DMS 273 (cell line): ENCODE measurements at regions not wholly inside any gene's neighbourhood (a gene's known extent, or its start where the extent isn't known, plus 50 kb on each side); places are given as distances from the start of the nearest gene placed in this dataset.

Experiments used
- DNase-seq: peaks from one replicate; lab custom pipeline; 2025; ENCODE audit not compliant: unreplicated experiment; lab: John Stamatoyannopoulos, UW

DNA sequence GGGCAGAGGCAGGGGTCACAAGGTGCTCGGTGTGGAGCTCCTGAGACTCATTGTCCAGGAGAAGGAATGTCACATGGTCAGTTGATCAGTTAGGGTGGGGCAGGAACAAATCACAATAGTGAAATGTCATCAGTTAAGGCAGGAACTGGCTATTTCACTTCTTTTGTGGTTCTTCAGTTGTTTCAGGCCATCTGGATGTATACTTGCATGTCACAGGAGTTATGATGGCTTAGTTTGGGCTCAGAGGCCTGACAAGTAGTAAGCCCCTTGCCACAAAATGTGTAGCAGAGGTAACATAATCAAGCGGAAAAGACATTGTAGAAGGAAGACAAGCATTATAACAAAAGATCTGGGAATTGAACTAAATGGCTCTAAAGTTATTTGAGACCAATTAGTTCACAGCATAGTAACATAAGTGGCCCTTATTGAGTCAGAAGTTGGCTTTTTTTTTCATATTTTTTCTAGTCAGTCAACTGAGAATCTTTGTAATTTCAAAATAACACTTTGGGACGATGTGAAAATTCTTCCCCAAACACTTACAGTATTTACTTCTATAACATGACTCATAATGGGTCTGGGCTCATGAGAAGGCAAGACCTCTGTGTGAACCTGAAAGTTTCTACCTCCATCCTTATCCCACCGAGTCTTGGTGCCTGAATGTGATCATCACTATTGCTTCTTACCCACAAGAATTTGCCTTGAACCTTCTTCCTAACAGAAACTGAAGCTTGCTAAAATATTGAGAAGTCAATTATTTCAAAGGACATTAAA lies 137.0 kb upstream of the DPT start:
- DNase-seq = no peak

DNA sequence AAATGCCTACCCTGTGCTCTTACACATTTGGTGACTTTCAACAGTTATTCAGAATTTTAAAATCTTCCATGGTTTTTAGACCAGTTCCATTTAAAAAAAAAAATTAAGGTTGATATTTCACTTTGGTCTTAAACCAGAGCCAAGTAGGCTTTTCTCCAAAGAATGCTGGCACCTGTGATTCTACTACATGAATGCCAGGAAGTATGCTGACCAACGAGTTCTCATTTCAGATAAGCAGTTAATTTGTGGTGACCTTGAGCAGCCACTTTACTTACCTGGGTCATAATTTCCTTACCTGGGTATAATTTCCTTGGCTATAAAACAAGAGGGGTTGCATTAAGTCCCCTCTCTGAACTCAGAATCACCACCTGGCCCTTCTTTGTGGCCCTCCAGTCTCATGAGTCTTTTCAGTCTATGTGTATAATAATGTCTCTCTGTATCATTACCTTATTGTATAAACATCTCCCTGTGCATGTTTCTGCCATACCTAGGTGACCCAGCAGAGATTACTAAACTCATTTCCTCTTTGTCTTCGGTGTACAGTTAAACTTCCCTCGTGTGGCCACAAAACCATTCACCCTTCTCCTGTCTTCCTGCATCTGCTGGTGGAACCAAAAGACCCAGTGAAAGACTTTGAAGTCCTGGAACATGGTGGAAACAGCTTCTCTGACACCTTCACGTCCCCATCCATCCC lies 139.1 kb upstream of the DPT start:
- no peak for DNase-seq

- no peak for DNase-seq
Measured at GRCh38 chr1:168871531-168871930, 142.5 kb upstream of the DPT start.

DNA sequence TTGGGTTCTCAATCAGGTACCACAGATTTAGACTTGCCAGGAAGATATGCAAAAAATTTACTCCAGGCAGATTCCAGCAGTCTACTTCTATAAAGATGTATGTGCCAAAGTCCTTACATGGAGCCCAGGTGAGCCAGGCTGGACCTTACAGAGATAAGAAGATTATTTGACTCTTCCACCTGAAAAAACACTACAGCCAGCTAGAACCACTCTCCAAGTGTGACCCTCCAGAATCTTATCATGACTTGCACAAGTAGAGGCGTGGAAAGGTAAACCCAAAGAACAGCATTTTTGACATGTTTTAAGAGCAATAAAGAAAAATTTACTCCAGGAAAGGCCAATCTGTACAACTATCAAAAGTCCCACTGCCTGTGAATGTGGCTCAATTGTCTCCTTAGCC lies 146.8 kb upstream of the DPT start:
- DNase-seq = no peak

DNA sequence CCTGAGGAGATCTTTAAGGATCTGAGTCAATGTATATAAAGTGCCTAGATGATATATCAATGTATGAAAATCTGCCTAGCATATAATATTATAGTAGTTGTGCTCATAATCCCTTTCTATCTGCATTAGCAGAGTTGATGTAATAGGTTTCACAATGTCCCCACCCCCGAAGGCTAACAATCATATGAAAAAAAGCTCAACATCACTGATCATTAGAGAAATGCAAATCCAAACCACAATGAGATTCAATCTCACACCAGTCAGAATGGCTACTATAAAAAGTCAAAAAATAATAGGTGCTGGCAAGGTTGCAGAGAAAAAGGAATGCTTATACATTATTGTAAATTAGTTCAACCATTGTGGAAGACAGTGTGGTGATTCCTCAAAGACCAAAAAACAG lies 147.8 kb upstream of the DPT start:
- no peak for DNase-seq

DNA sequence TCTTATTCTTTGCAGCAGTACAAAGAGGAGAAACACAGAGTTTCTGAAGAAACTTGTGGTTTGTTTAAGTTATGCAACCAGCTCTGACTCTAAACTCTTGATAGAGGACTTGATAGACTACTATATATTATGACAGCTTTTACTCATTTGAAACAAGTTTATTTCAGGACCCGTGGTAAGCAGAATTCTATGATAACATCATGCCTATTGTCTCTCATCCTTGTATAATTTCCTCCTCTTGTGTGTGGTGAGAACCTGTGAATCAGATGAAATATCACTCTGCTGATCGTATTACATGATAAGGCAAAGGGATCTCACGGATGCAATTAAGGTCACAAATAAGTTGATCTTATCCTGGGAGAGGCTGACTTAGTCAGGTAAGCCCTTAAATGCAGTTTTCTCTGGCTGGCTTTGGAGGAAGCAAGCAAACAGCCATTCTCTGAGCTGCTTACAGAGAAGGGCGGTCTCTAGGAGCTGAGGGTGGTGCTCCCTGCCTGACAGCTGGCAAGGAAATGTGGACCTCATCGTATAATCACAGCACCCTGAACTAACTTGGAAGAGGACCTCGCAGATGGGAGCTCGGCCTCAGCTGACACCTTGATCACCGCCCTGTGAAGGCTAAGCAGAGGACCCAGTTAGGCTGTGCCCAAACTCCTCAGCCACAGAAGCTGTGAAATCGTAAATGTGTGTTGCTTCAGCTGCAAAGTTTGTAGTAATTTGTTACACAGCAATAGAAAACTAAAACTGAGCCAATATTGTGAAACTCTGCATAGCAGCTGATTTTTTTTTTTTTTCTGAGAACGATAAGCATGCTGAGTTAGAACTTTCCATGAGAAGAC lies 151.1 kb upstream of the DPT start:
- DNase-seq = peak; percentile 17

GRCh38 chr1:168881656-168882260 lies 152.8 kb upstream of the DPT start:
- DNase-seq = no peak

- no peak for DNase-seq
Measured at GRCh38 chr1:168887381-168887780, 158.4 kb upstream of the DPT start.

DNA sequence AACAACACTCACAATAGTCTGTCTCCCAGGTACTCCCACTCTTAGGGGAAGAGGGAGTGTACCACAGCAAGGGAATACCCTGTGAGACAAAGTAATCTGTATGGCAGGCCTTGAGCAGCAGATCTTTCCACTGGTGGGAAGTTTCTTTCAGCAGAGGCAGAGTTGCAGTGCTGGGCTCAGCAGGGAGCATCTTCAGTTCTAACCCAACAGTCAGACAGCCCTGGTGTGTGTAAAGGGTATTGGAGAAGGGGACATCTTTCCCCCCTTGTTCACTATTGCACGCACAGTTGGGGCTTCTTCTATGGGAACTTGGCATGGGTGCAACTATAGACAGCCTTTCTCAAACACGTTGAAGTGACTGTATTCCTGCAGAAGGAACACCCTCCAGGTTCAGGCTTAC lies 159.4 kb upstream of the DPT start:
- no peak for DNase-seq

DNA sequence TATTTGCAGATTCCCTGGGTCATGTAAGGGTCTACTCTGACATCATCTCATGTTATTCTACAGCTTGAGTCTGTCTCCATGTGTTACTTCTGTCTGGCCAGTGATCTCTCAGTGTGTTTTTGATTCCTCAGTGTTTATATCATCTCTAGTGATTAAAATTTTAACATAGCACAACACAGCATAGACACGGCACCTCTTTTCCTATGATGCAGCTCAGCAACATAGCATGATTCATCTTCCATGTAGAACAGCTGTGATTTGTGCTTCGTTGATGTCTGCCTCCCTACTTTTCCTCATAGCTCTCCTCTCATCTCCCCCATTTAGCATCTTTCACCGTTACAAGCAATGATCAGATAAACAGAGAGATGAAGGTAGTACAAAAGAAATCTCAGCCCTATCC lies 163.9 kb upstream of the DPT start:
- no peak for DNase-seq

DNA sequence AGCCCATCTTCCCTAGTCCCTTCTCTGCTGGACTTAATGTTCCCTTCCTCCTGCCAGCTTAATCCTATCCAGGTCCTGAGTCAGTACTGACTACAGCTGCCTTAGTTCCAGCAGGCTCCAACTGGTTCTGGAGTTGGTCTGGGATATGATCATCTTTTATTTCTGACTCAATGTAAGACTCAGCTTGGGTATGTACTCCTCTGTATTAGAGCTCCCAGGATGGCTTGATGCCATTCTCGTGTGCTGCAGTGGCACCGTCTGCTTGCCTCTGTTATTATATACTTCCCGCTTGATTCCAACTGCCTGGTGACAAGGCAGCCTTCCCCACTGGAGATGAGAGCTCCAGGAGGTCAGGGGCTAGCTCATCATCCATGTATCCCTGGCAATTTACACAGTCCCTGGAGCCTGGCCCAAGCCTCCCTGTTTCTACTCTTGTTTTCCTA lies 164.4 kb upstream of the DPT start:
- no peak for DNase-seq

- no peak for DNase-seq
Measured at GRCh38 chr1:168894397-168894903, 165.4 kb upstream of the DPT start.

DNA sequence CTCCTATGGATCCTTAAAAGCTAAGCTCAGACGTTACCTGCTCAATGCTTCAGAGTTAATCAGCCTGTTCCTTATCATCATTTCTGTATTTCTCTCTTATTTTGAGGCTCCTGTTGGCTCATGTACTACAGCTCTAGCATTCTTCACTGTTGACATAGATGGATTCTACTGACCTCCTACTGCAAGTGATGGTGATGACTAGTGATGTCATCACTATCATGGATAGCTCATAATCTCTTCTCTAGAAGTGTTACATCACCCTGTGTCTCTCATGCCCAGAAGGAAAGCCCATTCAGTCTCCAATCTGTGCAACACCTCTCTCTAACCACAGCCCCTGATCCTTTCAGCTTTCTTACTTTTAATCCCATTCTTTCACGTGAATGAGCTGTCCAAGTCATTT lies 168.2 kb upstream of the DPT start:
- DNase-seq = no peak

DNA sequence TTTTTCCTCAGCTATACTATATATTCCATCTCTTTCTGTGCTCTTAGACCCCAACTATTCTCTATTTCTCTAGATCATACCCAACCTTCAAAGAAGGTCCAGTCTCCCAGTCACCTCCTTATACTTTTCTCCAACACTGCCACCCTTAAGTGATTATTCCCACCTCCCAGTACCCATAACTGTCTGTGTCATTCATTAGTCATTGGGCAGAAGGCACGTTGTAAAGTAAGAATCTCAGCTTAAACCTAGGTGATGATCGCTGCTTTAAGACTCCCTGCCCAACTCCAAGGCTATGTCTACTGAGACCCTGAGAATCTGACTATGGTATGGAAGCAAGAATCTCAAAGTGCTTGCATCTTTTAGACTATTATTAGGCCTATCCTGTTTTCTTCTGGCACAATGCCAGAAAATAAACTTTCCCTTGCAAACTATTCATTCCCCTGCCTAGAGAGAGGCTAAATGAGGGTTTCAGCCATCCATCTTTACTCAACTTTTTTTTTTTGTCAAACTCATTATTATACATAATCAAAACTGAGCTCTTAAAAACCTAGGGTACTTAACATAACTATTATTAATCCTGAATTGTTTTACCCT lies 174.3 kb upstream of the DPT start:
- DNase-seq = peak; percentile 3

- DNase-seq = no peak
Measured at GRCh38 chr1:168905633-168906032, 176.6 kb upstream of the DPT start.

DNA sequence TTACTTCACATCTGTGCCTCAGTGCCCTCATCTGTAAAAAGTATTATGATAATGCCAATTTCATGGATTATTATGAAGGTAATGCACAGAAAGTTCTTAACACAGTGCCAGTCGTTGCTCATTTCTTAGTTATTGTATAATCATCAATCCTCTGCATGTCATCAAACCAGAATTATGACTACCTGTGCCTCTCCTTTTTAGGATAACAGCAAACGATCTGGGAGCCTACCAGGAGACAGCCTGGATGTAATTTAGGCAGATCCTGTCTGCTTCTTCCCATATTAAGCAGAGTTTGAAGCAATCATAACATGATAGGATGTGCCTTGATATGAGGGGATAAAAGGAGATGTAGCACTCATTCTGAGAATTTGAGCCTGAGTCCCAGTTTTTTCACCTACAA lies 177.4 kb upstream of the DPT start:
- no peak for DNase-seq

GRCh38 chr1:168907053-168907452 lies 178.0 kb upstream of the DPT start:
- DNase-seq = no peak

DNA sequence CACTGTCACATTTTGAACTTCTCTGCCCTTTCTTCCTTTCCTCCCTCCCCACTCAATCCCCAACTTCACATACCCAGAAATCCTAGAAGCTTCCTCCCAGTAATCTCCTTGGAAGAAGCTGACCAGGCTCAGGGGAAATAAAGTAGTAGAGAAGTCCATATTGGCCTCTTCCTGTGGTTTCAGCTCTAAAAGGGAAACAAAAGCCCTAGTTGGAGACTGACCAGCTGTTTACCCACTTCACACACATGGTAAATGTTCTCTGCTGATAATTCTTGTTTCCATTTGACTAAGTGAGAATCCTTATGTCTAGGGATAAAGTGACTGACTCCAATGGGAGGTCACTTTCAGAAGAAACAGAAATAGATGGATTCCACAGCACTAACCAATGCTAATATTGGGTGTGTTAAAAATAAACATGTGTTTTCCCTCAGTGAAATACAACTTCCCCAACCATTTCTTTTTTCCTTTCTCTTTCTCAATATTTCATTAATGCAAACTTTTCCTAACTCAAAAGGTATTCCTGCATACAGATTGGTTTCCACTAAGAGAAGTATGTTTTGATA lies 178.9 kb upstream of the DPT start:
- no peak for DNase-seq

DNA sequence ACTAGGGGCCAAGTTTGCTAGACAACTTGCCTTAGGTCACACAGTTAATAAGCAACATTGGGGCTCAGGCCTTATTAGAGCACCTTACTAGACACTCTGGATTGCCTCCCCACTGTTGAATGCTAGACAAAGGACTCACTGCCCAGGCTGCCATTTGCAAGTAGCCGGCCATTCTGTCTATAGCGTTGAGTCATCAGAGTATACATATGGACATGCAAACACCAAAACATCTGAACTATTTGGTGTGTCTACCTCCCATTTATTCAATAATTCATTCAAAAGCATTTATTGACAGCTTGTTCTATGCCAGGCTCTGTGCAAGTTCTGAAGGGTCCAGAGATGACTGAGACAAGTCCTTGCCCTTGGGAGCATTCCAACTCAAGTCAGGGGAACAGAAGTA lies 181.4 kb upstream of the DPT start:
- no peak for DNase-seq

DNA sequence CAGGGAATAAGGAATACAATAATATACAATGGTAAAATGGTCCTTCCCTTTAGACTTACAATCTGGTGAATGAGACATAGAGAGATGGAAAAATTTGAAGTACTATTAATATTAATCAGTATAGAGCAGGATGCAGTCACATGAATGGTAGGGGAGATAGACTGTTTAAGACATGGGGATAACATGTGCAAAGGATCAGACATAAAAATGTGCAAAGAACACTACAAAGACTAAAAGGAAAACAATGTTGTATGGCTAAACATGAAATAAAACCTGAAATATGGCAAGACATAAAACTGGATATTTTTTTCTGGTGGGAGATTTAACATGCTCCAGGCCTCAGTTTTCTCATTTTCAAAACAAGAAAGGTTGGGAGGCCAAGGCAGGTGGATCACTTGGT lies 182.4 kb upstream of the DPT start:
- no peak for DNase-seq
